Choroid plexus epithelial cell (primary cell): ENCODE measurements at regions not wholly inside any gene's neighbourhood (a gene's known extent, or its start where the extent isn't known, plus 50 kb on each side); places are given as distances from the start of the nearest gene placed in this dataset.

Experiments used
- DNase-seq: peaks from one replicate; pipeline ENCODE4 v3.0.0-alpha.2; 2010; ENCODE audit warnings: low read depth
- H3K4me3 ChIP-seq: 2 replicates; pipeline ENCODE4 v1.5.1; 2011; ENCODE audit warnings: low read depth, mild to moderate bottlenecking, control low read depth, low read length, moderate library complexity
- TF ChIP-seq, protein P1 (sequence below): conservative IDR thresholded peaks from 2 replicates; pipeline ENCODE4 v1.5.1; 2011; ENCODE audit warnings: low read depth, mild to moderate bottlenecking, control low read depth, inconsistent platforms, low read length, moderate library complexity

GRCh38 chr10:2019281-2019680, 282.0 kb upstream of the ADARB2 start:
- no peak overlapping the region for H3K4me3 ChIP-seq
- TF ChIP-seq, protein P1, sequence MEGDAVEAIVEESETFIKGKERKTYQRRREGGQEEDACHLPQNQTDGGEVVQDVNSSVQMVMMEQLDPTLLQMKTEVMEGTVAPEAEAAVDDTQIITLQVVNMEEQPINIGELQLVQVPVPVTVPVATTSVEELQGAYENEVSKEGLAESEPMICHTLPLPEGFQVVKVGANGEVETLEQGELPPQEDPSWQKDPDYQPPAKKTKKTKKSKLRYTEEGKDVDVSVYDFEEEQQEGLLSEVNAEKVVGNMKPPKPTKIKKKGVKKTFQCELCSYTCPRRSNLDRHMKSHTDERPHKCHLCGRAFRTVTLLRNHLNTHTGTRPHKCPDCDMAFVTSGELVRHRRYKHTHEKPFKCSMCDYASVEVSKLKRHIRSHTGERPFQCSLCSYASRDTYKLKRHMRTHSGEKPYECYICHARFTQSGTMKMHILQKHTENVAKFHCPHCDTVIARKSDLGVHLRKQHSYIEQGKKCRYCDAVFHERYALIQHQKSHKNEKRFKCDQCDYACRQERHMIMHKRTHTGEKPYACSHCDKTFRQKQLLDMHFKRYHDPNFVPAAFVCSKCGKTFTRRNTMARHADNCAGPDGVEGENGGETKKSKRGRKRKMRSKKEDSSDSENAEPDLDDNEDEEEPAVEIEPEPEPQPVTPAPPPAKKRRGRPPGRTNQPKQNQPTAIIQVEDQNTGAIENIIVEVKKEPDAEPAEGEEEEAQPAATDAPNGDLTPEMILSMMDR, result no peak
- no peak for DNase-seq

- DNase-seq, result no peak
- TF ChIP-seq, protein P1, result no peak
- H3K4me3 ChIP-seq, result no peak overlapping the region
Observed at GRCh38 chr10:2014541-2014940, 277.2 kb upstream of the ADARB2 start.

DNA sequence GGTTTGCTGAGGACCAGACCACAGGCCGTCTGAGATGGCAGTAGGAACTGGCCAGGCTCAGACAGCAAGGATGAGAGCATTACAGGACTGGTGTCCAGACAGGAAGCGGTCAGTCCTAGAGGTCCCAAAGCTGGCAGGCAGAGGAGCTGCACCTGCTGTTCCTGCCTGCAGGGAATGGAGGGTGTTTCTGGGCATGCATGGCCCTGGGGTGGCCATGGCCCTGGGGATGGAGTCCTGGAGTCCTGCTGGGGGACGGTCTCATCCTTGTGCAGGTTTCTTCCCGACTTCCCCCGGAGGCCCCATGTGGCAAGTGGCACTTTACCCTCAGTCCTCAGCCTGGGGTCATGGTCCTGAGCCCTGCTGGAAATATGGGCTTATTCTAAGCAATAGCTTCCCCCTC, 274.9 kb upstream of the ADARB2 start:
- no peak for DNase-seq
- TF ChIP-seq, protein P1, result no peak
- H3K4me3 ChIP-seq, result no peak overlapping the region

DNA sequence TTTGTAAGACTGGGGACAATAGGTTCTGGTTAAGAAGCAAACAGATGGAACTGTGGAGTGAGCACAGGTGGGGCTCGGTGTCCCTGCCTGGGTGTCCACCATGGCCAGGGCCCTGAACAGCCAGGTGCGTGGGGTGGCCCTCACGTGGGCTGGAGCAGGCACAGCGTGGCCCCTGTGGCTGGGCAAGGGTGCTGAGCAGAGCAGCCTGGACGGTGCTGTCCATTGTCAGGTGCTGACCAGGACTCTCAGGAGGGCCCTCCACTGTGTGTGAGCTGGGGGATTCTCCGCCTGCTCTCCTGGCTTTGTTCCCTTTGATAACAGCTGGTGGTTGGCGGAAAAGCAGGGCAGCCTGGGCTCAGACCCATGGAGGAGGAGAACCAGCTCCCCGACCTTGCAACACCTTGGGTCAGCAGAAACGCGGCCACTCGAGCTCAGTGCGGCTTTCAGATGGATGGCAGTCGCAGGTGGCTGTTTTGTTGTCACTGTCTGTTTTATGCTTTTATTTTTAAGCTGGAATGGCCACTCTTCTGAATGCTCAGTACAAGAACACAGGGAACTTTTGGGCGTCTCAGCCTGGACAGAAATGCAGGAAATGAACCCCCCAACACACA, 273.9 kb upstream of the ADARB2 start:
- TF ChIP-seq, protein P1, result no peak
- H3K4me3 ChIP-seq, result no peak overlapping the region
- DNase-seq, result no peak

- DNase-seq, result no peak
- H3K4me3 ChIP-seq, result no peak overlapping the region
- TF ChIP-seq, protein P1, result no peak
Observed at GRCh38 chr10:2005546-2005945, 268.2 kb upstream of the ADARB2 start.

- no peak overlapping the region for H3K4me3 ChIP-seq
- DNase-seq, result no peak
- TF ChIP-seq, protein P1, result no peak
Observed at GRCh38 chr10:1992930-1993329, 255.6 kb upstream of the ADARB2 start.

- DNase-seq, result no peak
- TF ChIP-seq, protein P1, result no peak
- H3K4me3 ChIP-seq, result no peak overlapping the region
Observed at GRCh38 chr10:1989090-1989489, 251.8 kb upstream of the ADARB2 start.
